NCI-H2227 (cell line): ENCODE measurements at regions not wholly inside any gene's neighbourhood (a gene's known extent, or its start where the extent isn't known, plus 50 kb on each side); places are given as distances from the start of the nearest gene placed in this dataset.
"Not testable (repeated sequence)": the region's sequence is repeated elsewhere in the genome, so short reads cannot be mapped to it uniquely, and the experiment has no call there.

Experiments used
- DNase-seq: peaks from one replicate; lab custom pipeline; 2025; ENCODE audit not compliant: unreplicated experiment; lab: John Stamatoyannopoulos, UW

DNA sequence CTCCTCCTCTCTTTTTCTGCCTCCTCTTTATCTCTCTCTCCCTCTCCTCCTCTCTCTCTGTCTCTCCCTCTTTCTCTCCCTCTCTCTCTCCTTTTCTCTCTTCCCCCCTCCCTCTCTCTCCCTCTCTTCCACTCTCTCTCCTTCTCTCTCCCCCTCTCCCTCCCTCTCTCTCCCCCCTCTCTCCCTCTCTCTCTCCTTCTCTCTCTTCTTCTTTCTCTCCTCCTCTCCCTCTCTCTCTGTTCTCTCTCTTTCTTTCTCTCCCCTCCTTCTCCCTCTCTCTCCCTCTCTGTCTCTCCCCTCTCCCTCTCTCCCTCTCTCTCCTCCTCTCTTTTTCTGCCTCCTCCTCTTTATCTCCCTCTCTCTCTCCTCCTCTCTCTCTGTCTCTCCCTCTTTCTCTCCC, 197.4 kb downstream of the UQCRFS1 start:
- DNase-seq: no peak

DNA sequence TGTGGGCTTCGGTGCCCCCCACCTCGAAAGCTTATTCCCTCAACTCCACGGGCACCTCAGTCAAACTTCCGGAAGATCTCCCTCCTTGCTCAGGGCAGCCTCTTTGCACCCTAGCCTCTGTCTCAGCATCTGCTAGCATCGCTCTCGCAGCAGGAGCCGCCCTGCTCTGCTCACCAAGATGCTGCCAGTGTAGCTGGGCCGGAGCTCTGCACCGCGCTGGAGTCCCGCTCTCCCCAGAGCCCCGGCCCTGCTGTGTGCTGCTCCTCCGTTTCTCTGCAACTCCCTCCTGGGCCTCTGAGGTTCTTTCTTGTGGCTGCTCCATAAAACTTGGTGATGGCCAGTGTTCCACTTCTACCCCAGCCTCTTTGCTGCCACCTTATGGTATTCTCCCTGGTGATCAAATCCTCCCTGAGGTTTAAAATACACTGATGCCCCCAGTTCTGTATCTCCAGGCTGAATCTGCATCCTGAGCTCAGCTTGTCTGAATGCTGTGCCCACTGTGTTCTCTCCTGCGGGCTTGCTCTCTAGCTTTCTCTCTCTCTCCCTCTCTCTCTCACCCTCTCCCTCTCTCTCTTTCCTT, 198.0 kb downstream of the UQCRFS1 start:
- DNase-seq: no peak

DNA sequence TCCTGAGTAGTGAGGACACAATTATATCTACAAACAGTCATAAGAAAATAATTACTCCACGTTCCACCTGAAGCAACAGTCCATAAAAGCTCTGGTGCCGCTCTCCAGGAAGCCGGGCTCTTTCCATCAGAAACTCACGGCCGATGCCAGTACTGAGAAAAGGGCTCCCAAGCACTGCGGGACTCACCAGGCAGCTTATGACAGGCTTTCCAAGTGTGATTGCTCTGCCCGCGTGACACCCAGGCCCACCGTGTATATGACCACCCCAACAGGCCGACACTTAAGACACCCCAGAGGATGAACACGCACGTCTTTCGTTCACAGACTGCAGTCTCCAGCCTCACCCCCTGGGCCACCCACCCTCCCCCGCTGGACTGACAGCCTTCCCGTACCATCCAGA, 199.0 kb downstream of the UQCRFS1 start:
- no peak for DNase-seq

DNA sequence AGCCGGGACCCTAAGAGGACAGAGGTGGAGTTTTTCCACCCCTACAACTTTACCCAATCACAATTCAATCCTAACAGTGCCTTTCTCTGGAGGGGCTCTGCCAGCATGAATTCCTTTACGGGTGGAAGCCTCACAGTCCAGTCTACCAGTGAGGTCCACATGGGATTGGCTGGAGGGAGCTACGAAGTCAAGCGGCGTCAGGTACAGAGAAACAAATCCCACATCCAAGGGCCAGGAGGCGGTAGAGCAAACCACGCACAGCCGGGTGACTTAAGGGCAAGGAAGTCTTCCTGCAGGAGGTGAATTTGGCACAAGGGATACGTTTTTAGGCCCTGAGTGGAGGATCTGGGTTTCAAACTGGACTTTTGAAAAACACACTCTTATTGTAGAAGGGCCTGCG, 199.6 kb downstream of the UQCRFS1 start:
- no peak for DNase-seq

DNA sequence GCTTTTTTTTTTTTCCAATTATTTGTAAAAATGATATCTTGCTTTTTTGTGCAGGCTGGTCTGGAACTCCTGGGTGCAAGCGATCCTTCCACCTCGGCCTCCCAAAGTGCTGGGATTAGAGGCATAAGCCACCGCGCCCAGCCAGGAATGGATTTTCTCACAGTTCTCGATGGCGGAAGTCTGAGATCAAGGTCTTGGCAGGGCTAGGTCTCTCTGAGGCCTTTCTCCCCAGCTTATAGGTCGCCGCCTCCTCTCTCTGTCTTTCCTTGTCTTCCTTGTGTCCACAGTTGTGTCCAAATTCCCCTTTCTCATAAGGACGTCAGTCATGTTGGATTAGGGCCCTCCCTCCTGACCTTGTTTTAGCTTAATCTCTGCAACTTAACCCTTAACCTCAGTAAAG, 200.5 kb downstream of the UQCRFS1 start:
- no peak for DNase-seq

DNA sequence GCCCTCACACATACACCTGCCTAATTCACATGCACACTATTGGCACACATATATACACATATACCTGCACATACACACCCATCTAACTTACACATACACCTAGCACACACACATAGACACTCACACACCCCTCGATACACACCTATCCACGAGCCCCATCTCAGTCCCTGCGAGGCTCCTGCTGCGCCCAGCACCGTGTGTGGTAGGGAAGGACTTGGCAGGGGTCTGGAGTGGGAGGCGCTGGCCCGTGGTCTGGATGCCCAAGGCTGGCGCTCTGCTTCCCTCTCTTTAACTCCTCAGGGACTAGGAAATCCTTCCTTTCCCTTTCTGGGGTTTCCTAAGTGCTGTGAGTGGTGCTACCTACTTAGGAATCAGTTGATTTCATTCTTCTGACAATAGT, 202.7 kb downstream of the UQCRFS1 start:
- no peak for DNase-seq

DNA sequence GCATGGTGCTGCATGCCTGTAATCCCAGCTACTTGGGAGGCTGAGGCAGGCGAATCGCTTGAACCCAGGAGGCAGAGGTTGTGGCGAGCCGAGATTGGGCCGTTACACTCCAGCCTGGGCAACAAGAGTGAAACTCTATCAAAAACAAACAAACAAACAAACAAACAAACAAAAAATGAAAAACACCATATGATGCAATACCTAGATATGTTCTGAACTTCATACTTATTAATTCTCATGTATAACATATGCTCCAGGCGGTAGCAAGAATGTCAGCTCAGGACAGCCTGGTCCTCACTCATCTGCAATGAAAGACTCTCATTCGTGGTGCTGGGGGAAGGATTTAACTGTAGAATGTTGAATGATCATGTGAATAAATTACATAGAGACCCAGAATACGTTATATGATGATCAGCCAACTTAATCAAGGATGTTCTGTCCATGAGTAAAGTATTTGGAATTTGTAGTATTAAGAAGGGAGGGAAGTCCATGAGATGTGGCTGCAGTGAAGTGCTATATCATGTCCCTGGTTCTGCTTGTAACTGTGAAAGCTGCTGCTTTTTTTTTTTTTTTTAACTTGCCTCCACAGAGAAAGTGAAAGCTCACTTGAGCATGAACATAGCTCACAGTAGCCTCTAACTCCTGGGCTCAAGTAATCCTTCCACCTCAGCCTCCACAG, 206.8 kb downstream of the UQCRFS1 start:
- DNase-seq: no peak

DNA sequence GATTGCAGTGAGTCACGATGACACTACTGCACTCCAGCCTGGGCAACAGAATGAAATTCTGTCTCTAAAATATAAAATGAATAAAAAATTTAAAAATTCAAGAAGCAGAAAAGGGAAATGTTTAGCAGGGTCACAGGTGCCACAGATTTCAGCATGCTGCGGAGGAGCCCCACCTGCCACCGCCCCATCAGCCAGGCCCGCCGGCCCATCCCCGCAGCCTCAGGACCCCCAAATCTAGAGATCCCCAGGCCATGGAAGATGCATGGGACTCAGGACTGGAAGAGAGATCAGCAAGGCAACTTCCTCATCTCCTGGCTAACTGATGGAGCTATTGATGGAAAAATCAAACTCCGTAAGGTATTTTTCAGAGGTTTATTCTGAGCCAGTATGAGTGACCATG, 208.2 kb downstream of the UQCRFS1 start:
- no peak for DNase-seq

DNA sequence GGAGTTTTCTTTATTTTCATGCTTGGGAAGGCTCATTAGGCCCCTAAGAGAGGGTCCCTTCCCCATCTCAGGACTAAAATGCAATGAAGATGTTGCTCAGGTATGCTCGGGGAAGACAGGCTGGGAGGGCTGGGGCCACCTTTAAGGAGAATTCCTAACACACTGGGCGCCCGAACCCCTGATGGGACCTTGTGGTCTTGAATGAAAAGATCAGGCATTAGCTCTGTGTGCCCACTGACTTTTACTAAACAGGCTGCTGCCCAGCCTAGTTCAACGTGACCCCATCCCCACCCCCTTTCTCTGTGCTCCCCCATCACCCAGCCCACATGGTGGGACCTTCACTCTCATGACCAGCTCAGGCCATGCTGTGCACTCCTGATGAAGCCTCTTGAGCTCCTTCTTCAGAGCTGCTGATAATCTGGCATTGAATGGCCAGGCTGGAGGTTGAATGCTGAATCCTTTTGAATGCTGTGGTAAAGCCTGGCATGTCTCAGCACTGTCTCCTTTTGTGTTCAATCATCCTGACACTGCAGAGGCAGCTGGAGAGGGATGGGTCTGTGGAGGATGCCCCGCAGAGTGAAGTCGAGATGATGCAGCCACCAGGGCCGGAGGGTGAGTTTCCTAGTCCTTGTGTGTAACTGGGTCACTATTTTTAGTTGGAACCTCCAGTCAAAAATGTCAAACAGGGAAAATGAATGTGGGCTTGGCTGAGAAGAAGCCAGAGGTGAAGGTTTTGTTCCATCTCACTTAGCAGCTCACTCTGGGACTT, 209.1 kb downstream of the UQCRFS1 start:
- no peak for DNase-seq

DNA sequence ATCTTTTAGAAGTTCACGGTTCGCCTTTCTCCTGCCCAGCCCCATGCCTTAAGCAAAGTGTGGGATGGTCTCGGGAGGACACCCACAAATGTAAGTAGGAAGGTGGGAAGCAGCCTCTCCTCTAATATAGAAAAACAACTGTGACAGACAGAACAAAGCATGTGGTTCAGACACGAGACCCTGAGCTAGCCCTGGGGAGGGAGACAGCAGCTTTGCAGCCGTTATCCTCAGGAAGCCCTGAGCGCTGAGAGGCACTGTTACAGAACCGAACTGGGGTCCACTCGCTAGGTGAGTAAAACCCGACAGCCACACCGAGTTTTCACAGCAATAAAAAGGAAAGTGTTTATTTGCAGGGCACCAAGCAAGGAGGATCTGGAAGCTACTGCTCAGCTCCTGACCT, 210.6 kb downstream of the UQCRFS1 start:
- DNase-seq: no peak

DNA sequence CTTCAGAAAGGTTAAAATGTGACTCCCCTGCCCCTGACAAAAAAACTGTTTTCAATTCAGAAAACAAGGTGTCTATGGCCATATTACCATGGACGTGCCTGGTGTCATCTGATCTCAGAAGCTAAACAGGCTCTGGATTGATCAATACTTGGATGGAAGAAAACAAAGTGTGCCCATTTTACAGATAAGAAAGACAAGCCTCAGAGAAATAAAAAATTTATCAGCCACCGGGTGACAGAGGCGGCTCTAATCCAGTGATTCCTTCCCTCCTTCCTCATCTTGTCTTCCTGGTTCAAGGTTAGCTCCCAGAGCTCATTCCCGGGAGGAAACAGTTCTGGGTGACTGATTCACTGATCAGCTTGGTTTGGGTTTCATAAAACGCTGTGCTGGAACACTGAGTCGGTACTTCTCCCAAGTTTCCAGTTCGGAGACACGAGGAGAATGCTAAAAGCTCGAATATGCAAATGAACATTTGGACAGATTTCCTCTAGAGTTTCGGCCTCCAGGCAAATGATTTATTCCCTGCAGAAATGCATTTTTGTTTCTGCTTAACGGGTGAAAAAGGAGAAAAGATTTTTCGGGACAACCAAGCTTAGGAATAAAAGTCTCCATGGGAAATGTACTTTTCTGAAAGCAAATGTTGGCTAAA, 211.2 kb downstream of the UQCRFS1 start:
- no peak for DNase-seq

DNA sequence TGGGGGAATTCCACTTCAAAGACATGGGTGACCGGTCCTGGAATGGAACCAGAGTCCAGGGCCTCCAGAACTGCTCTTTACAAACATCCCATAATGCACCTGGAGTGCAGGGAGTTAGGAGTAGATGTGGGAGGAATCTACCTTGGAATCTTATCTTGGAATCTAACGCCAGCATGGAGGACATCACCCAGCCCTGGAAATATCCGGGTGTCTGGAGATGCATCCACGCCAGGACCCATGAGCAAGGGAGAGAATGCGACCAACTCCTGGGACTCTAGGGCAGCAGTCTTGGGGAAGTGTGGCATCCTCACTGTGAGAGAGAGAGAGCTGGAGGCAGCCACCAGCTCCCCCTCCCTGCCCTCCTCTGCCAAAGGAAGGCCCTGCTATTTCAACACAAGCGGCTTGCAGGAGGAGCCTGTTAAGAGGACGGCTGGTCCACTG, 211.8 kb downstream of the UQCRFS1 start:
- DNase-seq: no peak

DNA sequence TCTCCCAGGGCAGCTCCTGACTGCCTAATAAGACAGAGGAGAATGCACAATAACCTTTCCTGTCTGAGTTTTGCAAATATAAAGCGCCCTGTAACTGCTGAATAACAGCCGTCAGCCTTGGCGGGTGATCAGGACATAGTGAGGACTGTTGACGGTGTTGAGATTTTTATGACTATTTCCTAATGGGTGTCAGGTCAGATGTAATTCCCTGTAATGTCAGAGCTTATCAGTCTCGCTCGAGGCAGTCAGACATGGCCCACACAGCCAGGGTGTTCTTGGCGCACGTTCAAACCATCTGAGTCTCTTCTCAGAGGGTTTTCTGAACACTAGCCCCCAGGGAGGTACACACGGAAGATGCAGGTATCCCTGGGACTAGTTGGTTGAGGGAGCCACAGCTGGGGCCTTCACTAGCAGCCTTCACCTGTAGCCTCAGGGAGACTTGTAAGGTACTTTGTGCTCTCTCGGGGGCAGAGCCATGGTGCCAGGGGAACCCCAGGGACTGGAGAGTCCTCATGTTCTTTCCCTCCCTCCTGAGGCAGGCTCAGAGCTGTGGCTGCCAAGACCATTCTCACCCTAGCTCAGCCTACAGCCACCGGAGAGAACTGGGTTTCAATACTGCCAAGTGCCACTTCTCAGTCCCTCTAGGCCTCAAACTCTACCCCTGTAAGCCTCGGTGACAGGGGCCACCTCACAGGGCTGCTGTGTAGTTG, 213.1 kb downstream of the UQCRFS1 start:
- peak; percentile 57 for DNase-seq

DNA sequence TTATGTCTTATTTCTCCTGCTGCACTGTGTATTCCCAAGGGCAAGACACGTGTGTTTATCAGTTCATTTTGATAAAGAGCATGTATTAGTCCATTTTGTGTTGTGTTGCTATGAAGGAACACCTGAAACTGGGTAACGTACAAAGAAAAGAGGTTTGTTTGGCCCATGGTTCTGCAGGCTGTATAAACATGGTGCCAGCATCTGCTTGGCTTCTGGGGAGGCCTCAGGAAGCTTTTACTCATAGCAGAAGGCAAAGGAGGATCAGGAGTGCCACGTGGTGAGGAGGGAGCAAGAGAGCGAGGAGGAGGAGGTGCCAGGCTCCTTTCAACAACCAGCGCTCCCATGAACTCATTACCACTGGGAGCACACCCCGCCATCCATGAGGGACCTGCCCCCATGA, 214.0 kb downstream of the UQCRFS1 start:
- no peak for DNase-seq

DNA sequence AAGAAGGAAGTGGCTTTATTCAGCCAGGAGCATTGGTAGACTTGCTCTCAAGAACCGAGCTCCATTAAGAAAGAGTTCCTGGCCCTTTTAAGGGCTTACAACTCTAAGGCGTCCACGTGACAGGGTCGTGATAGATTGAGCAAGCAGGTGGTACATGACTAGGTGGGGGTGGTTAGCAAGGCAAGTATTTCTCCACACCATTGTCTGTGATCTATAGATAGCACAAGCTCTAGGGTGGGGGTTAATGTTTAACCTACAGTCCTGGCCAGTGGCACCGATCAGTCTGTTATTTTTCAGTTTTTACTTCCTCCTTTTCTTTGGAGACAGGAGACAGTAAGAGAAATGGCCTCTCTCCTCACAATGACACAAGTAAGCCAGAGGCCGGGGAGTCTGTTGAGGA, 215.1 kb downstream of the UQCRFS1 start:
- DNase-seq: not testable (repeated sequence)

DNA sequence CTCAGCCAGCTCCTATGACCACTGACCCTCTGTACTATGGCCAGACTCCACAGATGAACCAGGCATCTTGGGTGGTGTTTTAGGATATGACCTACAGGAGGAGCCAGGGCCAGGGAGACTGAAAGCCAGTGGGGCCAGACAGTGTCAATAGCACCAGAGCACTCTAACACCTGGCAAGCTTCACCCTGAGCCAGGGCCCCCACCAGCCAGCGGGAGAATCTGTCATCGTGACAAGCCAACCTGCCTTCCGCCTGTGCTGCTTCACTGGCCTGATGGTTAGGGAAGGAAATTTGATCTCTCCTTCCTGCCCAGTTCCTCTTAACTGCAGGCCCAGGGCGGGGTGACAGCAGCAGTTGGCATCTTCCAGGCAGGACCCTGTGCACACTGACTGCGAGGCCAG, 222.4 kb downstream of the UQCRFS1 start:
- no peak for DNase-seq

DNA sequence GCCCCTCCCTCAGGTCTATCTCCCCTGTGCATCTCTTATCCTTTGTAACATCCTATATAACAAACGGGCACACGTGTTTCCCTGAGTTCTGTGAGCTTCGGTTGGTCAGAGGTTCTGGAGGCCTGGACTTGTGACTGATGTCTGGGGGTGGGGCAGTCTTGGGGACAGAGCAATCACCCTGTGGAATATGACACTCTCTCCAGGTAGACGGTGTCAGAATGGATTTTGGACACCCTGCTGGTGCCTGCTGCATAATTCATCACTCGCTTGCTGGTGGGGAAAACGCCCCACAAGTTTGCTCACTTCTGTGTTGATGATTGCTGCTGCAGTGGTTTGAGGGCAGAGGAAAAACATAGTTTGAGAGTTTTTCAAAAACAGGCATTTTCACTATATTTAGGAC, 223.2 kb downstream of the UQCRFS1 start:
- DNase-seq: no peak

DNA sequence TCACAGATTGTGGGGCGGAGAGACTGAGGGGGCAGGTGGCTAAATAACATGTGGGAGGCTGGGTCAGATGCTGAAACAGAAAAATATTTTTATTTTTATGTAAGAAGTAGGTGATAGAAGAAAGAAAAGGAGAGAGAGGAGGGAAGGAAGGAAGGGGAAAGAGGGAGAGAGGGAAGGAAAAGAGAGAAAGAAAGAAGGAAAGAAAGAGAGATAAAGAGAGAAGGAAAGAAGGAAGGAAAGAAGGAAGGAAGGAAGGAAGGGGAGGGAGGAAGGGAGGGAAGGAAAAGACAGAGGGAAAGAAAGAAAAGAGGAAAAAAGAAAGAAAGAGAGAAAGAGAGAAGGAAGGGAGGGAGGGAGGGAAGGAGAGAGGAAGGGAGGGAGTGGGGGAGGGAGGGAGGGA, 224.9 kb downstream of the UQCRFS1 start:
- DNase-seq: no peak

DNA sequence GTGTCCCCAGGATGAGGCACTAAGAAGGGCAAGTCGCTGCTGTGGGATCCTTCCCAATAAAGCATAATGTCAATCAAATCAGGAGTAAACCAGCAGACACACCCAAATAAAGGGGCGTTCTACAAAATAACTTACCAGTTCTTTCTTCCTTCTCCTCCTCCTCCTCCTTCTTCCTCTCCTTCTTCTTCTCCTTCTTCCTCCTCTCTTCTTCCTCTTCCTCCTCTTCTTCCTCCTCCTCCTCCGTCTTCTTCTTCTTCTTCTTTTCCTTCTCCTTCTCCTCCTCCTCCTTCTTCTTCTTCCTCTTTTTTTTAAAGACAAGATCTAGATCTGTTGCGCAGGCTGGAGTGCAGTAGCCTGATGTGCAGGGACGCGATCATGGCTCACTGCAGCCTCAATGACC, 225.8 kb downstream of the UQCRFS1 start:
- DNase-seq: no peak

DNA sequence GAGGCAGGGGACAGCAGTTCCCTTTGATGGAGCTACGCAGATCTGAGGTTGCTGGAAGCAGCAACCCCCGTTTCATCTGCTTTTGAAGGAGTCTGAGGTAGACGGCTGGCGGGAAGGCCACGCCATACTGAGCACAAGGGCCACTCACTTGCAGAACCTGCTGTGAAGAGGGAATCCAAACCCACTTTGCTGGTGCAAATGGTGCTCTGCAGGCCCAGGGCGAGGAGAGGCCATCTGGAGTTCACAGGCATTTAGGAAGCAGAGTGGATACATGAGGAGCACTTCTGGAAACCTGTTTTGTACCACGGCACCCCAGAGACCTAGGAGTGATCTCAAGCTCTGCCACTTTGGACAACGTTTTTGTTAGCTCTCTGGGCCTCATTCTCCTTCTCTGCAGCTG, 227.8 kb downstream of the UQCRFS1 start:
- DNase-seq: no peak

DNA sequence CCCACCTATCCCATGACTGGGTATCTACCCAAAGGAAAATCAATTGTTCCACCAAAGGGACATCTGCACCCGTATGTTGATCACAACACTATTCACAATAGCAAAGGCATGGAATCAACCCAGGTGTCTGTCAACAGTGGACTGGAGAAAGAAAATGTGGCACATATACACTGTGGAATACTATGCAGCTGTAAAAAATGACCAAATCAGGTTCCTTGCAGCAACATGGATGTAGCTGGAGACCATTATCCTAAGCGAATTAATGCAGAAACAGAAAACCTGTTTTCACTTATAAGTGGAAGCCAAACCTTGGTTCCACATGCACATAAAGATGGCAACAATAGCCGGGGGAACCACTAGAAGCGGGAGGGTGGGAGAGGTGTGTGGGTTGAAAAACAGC, 228.6 kb downstream of the UQCRFS1 start:
- DNase-seq: no peak
